ENCODE measurements at regions not wholly inside any gene's neighbourhood (a gene's known extent, or its start where the extent isn't known, plus 50 kb on each side); places are given as distances from the start of the nearest gene placed in this dataset.

DNA sequence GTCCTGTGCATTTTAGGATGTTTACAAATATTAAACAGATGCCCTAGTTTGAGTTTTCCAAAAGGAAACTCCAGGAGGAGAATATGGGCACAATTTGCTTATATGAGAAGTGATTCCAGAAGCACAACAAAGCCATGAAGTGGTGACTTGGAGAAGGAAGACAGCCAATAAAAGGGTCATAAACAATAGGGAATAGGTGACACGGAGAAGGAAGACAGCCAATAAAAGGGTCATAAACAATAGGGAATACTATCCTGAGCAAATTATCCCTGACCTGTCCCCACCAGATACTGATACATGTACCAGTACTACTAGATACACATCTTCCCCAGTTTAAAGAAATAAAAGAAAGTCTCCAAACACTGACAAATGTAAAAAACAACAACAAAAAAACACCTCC is 663.6 kb downstream of the GBE1 start:
- Histone ChIP-seq H3K4me1 (no peaks in the 10 kb centered on the region), H3K4me3 (no peak overlapping the region), H3K27ac (no peak overlapping the region), H3K27me3 (no peaks in the 10 kb centered on the region), H3K9me3 (no peaks in the 10 kb centered on the region), H3K36me3 (no peaks in the 10 kb centered on the region)
- WGBS, 2 donors (ENCODE audit: low coverage in 1 of 2), result 55 to 91% methylated on average over 1 of the region's 1 CpG
- no peak for ATAC-seq
- TF ChIP-seq EP300 (IDR thresholded peaks at IDR 0.05) (no peak), CTCF (IDR thresholded peaks at IDR 0.05) (no peak), POLR2AphosphoS5 (IDR thresholded peaks at IDR 0.05) (no peak), POLR2A (IDR thresholded peaks at IDR 0.05) (no peak)

DNA sequence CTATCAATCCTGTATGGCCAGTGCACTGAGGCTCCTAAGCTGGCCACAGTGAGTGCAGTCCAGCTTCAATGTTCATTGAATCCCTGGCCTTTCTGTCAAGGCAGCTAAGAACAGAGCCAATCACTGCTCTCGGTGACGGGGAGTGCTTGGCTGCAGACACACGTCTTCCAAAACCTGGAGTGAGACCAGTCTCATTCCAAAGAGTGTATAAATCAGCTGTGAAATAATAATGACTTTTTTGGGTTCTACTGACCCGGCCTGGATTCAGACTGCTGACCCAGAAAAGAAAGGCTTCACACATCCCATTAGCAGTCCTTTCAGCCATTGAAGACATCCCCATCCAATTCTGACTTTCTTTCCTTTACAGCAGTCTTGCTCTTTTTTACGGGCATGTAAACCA is 665.5 kb downstream of the GBE1 start:
- Histone ChIP-seq H3K36me3 (no peaks in the 10 kb centered on the region), H3K9me3 (no peaks in the 10 kb centered on the region), H3K27me3 (no peaks in the 10 kb centered on the region), H3K27ac (no peak overlapping the region), H3K4me1 (no peaks in the 10 kb centered on the region), H3K4me3 (no peak overlapping the region)
- ATAC-seq, result no peak
- WGBS, 2 donors (ENCODE audit: low coverage in 1 of 2), result 29 to 61% methylated on average over 4 to 5 of the region's 5 CpGs
- TF ChIP-seq EP300 (IDR thresholded peaks at IDR 0.05), result no peak
- TF ChIP-seq CTCF (IDR thresholded peaks at IDR 0.05), result no peak
- TF ChIP-seq POLR2A (IDR thresholded peaks at IDR 0.05), result no peak
- no peak for TF ChIP-seq POLR2AphosphoS5 (IDR thresholded peaks at IDR 0.05)

DNA sequence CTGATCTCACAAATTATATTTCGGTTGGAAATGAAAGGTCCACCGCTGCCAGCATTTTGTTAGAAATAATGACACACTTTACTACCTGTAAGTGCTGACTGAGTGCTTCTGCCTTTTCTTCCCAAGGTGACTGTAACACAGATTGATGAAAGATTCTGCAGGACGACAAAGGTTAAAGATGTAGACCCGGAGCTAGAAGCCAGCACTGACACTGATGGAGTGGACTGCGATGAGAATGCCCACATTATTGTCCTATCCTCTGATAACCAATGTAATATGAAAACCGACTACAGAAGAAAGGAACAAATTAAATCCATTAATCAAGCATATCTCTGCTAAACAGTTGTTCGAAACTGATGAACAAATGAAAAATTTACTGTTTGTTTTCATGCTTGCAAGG is 666.5 kb downstream of the GBE1 start:
- 40 to 45% methylated on average over 6 to 7 of the region's 7 CpGs for WGBS, 2 donors (ENCODE audit: low coverage in 1 of 2)
- Histone ChIP-seq H3K4me3 (no peak overlapping the region), H3K4me1 (no peaks in the 10 kb centered on the region), H3K27me3 (no peaks in the 10 kb centered on the region), H3K36me3 (no peaks in the 10 kb centered on the region), H3K27ac (no peak overlapping the region), H3K9me3 (no peaks in the 10 kb centered on the region)
- no peak for ATAC-seq
- no peak for TF ChIP-seq POLR2AphosphoS5 (IDR thresholded peaks at IDR 0.05)
- TF ChIP-seq EP300 (IDR thresholded peaks at IDR 0.05), result no peak
- no peak for TF ChIP-seq POLR2A (IDR thresholded peaks at IDR 0.05)

DNA sequence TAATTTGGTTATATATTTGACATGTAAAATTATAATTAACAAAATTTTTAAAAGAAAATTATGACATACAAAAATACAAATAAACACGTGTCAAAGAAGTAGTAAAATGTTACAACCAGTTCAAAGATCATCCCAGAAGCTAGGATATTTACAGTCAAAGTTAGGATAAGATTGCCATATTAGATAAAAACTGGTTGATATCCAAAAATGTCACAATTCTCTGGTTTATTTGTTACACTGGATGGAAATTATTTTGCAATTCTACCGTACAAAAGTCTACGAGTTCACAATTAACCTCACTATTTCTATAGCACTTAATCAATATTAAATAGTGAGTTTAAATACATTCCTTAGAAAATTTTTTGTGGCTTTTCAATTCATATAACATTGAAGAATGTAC is 673.8 kb downstream of the GBE1 start:
- no peak for ATAC-seq

DNA sequence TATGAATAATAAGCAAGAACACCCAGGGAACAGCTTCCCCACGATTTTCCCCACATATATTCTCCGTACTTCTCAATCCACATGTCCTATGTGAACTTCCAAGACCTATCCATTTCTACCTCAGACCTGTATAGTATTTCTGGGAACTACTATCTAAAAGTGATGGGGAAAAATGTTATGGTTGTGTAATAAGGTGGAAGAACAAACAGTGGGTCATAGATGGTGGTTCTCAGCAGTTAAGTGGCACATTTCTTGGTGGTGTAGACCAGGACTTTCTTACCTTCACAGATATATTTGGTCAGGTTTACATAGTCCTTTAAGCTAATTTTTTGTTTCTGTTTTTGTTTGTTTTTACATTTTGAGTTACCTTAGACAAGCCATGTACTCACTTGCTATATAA is 675.1 kb downstream of the GBE1 start:
- no peak for TF ChIP-seq POLR2AphosphoS5 (IDR thresholded peaks at IDR 0.05)
- TF ChIP-seq CTCF (IDR thresholded peaks at IDR 0.05), result no peak
- no peak for TF ChIP-seq EP300 (IDR thresholded peaks at IDR 0.05)
- TF ChIP-seq POLR2A (IDR thresholded peaks at IDR 0.05), result no peak
- Histone ChIP-seq H3K27me3 (no peaks in the 10 kb centered on the region), H3K36me3 (no peaks in the 10 kb centered on the region), H3K27ac (no peak overlapping the region), H3K9me3 (no peaks in the 10 kb centered on the region), H3K4me3 (no peak overlapping the region), H3K4me1 (no peaks in the 10 kb centered on the region)
- 62 to 100% methylated on average over 1 to 2 of the region's 2 CpGs for WGBS, 2 donors (ENCODE audit: low coverage in 1 of 2)
- ATAC-seq, result no peak

More for the DNA sequence above, 673.8 kb downstream of the GBE1 start:
- H3K27me3 ChIP-seq, result no peaks in the 10 kb centered on the region
- H3K4me3 ChIP-seq, result no peak overlapping the region
- no peaks in the 10 kb centered on the region for H3K9me3 ChIP-seq
- H3K4me1 ChIP-seq, result no peaks in the 10 kb centered on the region
- WGBS, 2 donors (ENCODE audit: low coverage in 1 of 2), result 73 to 79% methylated on average over 3 of the region's 3 CpGs
- H3K27ac ChIP-seq, result no peak overlapping the region
- H3K36me3 ChIP-seq, result no peaks in the 10 kb centered on the region
- TF ChIP-seq POLR2AphosphoS5 (IDR thresholded peaks at IDR 0.05) (no peak), CTCF (IDR thresholded peaks at IDR 0.05) (no peak), POLR2A (IDR thresholded peaks at IDR 0.05) (no peak), EP300 (IDR thresholded peaks at IDR 0.05) (no peak)

Data from gastroesophageal sphincter (tissue), 4 donors.